ENCODE measurements at regions not wholly inside any gene's neighbourhood (a gene's known extent, or its start where the extent isn't known, plus 50 kb on each side); places are given as distances from the start of the nearest gene placed in this dataset.

DNA sequence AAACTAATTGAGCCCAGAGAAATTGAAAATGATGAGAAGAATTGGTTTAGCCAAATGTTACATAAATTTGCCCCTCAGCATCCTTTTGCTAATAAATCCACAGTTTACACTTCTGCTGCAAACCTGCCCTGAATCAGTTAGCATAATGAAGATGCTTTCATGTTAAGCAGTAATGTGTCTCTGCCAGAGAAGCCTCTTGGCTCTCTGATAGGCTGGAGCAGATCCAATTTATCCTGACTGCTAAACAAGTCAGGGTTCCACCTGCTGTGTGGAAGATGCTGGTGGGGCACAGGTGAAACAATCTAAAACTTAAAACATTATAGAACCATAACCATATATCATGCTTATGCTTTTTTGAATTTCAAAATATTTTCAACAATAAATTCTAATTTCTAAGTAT is 946.8 kb downstream of the OTOL1 start:
- Mint-ChIP-seq H3K27me3 (ENCODE audit: low read depth, unreplicated experiment) (no peaks in the 10 kb centered on the region), H3K9me3 (ENCODE audit: unreplicated experiment) (no peaks in the 10 kb centered on the region), H3K36me3 (ENCODE audit: low read depth, unreplicated experiment) (no peaks in the 10 kb centered on the region), H3K4me3 (ENCODE audit: unreplicated experiment) (no peak overlapping the region), H3K27ac (ENCODE audit: unreplicated experiment) (no peak overlapping the region), H3K4me1 (ENCODE audit: low read depth, unreplicated experiment) (no peaks in the 10 kb centered on the region)
- Histone ChIP-seq H3K36me3 (ENCODE audit: insufficient read depth, low read length) (no peaks in the 10 kb centered on the region), H3K27ac (ENCODE audit: low read depth, low read length) (no peak overlapping the region), H4K20me1 (ENCODE audit: insufficient read depth, low read length) (no peaks in the 10 kb centered on the region), H3K9me3 (ENCODE audit: insufficient read depth, low read depth, low read length) (no peaks in the 10 kb centered on the region), H3K79me2 (ENCODE audit: insufficient read depth, low read length) (no peaks in the 10 kb centered on the region), H3K4me2 (ENCODE audit: low read length) (no peak overlapping the region), H3K9ac (ENCODE audit: low read length) (no peak overlapping the region), H3K27me3 (ENCODE audit: insufficient read depth, low read length) (no peaks in the 10 kb centered on the region), H3K4me1 (ENCODE audit: insufficient read depth, low read length) (no peaks in the 10 kb centered on the region), H3K4me3 (ENCODE audit: insufficient read depth, low read depth, low read length) (no peak overlapping the region), H2AFZ (ENCODE audit: low read depth, low read length) (no peak overlapping the region)
- TF ChIP-seq EZH2 (IDR thresholded peaks at IDR 0.05; ENCODE audit: insufficient read depth, low read length) = no peak
- TF ChIP-seq, protein P1, sequence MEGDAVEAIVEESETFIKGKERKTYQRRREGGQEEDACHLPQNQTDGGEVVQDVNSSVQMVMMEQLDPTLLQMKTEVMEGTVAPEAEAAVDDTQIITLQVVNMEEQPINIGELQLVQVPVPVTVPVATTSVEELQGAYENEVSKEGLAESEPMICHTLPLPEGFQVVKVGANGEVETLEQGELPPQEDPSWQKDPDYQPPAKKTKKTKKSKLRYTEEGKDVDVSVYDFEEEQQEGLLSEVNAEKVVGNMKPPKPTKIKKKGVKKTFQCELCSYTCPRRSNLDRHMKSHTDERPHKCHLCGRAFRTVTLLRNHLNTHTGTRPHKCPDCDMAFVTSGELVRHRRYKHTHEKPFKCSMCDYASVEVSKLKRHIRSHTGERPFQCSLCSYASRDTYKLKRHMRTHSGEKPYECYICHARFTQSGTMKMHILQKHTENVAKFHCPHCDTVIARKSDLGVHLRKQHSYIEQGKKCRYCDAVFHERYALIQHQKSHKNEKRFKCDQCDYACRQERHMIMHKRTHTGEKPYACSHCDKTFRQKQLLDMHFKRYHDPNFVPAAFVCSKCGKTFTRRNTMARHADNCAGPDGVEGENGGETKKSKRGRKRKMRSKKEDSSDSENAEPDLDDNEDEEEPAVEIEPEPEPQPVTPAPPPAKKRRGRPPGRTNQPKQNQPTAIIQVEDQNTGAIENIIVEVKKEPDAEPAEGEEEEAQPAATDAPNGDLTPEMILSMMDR (IDR thresholded peaks at IDR 0.05; ENCODE audit: insufficient read depth, low read depth, low read length) = no peak
- FAIRE-seq (no peak), DNase-seq (ENCODE audit: low read depth) (no peak)

DNA sequence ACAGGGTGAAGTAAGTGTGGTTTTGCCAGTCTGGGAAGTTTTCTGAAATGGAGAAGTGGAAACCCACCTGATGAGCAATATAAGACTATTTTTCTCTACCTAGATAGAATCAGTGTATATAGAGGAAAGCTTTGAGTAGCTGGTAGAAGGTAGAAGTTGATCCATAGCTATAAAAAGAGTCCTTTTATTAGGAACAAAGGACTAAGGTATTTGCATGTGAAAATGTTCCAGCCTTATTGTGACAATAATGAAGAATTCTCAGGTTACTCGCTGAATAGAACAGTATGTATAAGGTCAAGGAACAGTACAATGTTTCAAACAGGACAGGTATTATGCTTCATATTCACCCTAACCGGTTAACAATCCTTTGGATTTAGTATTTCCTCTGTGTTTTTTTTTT is 972.2 kb downstream of the OTOL1 start:
- Histone ChIP-seq H2AFZ (ENCODE audit: low read depth, low read length) (no peak overlapping the region), H3K36me3 (ENCODE audit: insufficient read depth, low read length) (no peaks in the 10 kb centered on the region), H3K4me1 (ENCODE audit: insufficient read depth, low read length) (no peaks in the 10 kb centered on the region), H3K27ac (ENCODE audit: low read depth, low read length) (no peak overlapping the region), H3K4me3 (ENCODE audit: insufficient read depth, low read depth, low read length) (no peak overlapping the region), H3K9ac (ENCODE audit: low read length) (no peak overlapping the region), H3K4me2 (ENCODE audit: low read length) (no peak overlapping the region), H3K9me3 (ENCODE audit: insufficient read depth, low read depth, low read length) (no peaks in the 10 kb centered on the region), H3K79me2 (ENCODE audit: insufficient read depth, low read length) (no peaks in the 10 kb centered on the region), H3K27me3 (ENCODE audit: insufficient read depth, low read length) (no peaks in the 10 kb centered on the region), H4K20me1 (ENCODE audit: insufficient read depth, low read length) (no peaks in the 10 kb centered on the region)
- TF ChIP-seq, protein P1 (IDR thresholded peaks at IDR 0.05; ENCODE audit: insufficient read depth, low read depth, low read length) = no peak
- no peak for TF ChIP-seq EZH2 (IDR thresholded peaks at IDR 0.05; ENCODE audit: insufficient read depth, low read length)
- Mint-ChIP-seq H3K9me3 (ENCODE audit: unreplicated experiment) (no peaks in the 10 kb centered on the region), H3K27ac (ENCODE audit: unreplicated experiment) (no peak overlapping the region), H3K36me3 (ENCODE audit: low read depth, unreplicated experiment) (no peaks in the 10 kb centered on the region), H3K27me3 (ENCODE audit: low read depth, unreplicated experiment) (no peaks in the 10 kb centered on the region), H3K4me1 (ENCODE audit: low read depth, unreplicated experiment) (no peaks in the 10 kb centered on the region), H3K4me3 (ENCODE audit: unreplicated experiment) (no peak overlapping the region)
- DNase-seq (ENCODE audit: low read depth) (no peak), FAIRE-seq (no peak)

DNA sequence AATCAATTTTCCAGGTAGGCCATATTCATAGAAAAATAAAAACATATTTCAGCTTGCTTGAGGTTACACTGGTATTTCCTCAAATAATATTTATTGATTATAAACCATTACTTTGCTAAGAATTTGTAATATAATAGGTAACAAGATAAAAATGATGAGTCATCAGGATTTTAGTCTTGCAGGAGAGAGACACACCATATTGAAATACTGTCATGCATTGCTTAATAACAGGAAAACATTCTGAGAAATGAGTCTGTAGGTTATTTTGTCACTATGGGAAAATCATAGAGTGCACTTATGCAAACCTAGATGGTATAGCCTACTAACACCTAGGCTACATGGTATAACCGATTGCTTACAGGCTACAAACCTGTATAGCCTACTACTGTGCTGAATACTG is 990.5 kb downstream of the OTOL1 start:
- H3K36me3 ChIP-seq (ENCODE audit: insufficient read depth, low read length) = no peaks in the 10 kb centered on the region
- no peak overlapping the region for H3K4me2 ChIP-seq (ENCODE audit: low read length)
- H3K79me2 ChIP-seq (ENCODE audit: insufficient read depth, low read length) = no peaks in the 10 kb centered on the region
- Mint-ChIP-seq H3K9me3 (ENCODE audit: unreplicated experiment) (no peaks in the 10 kb centered on the region), H3K27me3 (ENCODE audit: low read depth, unreplicated experiment) (no peaks in the 10 kb centered on the region), H3K27ac (ENCODE audit: unreplicated experiment) (no peak overlapping the region), H3K36me3 (ENCODE audit: low read depth, unreplicated experiment) (no peaks in the 10 kb centered on the region), H3K4me1 (ENCODE audit: low read depth, unreplicated experiment) (peaks cover 3% of the 10 kb centered on the region), H3K4me3 (ENCODE audit: unreplicated experiment) (no peak overlapping the region)
- H3K27ac ChIP-seq (ENCODE audit: low read depth, low read length) = no peak overlapping the region
- TF ChIP-seq EZH2 (IDR thresholded peaks at IDR 0.05; ENCODE audit: insufficient read depth, low read length) = no peak
- TF ChIP-seq, protein P1 (IDR thresholded peaks at IDR 0.05; ENCODE audit: insufficient read depth, low read depth, low read length) = no peak
- no peaks in the 10 kb centered on the region for H3K9me3 ChIP-seq (ENCODE audit: insufficient read depth, low read depth, low read length)
- H2AFZ ChIP-seq (ENCODE audit: low read depth, low read length) = no peak overlapping the region
- no peak overlapping the region for H3K4me3 ChIP-seq (ENCODE audit: insufficient read depth, low read depth, low read length)
- DNase-seq (ENCODE audit: low read depth) (no peak), FAIRE-seq (no peak)
- peaks cover 4% of the 10 kb centered on the region for H3K4me1 ChIP-seq (ENCODE audit: insufficient read depth, low read length)
- H4K20me1 ChIP-seq (ENCODE audit: insufficient read depth, low read length) = no peaks in the 10 kb centered on the region
- H3K9ac ChIP-seq (ENCODE audit: low read length) = no peak overlapping the region
- no peaks in the 10 kb centered on the region for H3K27me3 ChIP-seq (ENCODE audit: insufficient read depth, low read length)
